ENCODE measurements at regions not wholly inside any gene's neighbourhood (a gene's known extent, or its start where the extent isn't known, plus 50 kb on each side); places are given as distances from the start of the nearest gene placed in this dataset.

- no peaks in the 10 kb centered on the region for H3K36me3 Mint-ChIP-seq (ENCODE audit: insufficient read depth)
- H3K27ac Mint-ChIP-seq = no peak overlapping the region
- no peaks in the 10 kb centered on the region for H3K4me1 Mint-ChIP-seq (ENCODE audit: low read depth)
- peaks cover 7% of the 10 kb centered on the region for H3K27me3 Mint-ChIP-seq
- no peak for DNase-seq (ENCODE audit: low spot score, unreplicated experiment)
- H3K9me3 Mint-ChIP-seq (ENCODE audit: low read depth) = no peaks in the 10 kb centered on the region
- H3K4me3 Mint-ChIP-seq (ENCODE audit: low read depth) = no peak overlapping the region
- TF ChIP-seq, protein P1, sequence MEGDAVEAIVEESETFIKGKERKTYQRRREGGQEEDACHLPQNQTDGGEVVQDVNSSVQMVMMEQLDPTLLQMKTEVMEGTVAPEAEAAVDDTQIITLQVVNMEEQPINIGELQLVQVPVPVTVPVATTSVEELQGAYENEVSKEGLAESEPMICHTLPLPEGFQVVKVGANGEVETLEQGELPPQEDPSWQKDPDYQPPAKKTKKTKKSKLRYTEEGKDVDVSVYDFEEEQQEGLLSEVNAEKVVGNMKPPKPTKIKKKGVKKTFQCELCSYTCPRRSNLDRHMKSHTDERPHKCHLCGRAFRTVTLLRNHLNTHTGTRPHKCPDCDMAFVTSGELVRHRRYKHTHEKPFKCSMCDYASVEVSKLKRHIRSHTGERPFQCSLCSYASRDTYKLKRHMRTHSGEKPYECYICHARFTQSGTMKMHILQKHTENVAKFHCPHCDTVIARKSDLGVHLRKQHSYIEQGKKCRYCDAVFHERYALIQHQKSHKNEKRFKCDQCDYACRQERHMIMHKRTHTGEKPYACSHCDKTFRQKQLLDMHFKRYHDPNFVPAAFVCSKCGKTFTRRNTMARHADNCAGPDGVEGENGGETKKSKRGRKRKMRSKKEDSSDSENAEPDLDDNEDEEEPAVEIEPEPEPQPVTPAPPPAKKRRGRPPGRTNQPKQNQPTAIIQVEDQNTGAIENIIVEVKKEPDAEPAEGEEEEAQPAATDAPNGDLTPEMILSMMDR (IDR thresholded peaks at IDR 0.05; ENCODE audit: unreplicated experiment) = no peak
Observed at GRCh38 chr18:7329016-7329415, 98.1 kb downstream of the LRRC30 start.

DNA sequence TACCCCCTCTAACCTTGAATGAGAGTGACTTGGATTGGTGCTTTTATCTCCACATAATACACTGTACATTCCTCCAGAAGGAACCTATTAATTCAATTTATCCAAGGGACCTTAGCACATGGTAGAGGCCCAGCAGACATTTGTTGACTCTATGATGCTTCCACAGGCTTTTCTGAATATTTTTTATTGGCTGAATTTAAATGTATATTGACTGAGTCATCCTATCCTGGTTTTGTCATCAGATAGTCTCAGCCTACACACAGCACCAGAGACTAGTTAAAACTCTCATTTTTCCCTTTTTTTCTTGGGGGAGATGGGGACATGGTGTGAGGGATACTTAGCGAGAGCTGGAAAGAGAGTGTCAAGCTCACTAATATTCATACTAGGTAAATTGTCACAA, 101.6 kb downstream of the LRRC30 start:
- TF ChIP-seq, protein P1 (IDR thresholded peaks at IDR 0.05; ENCODE audit: unreplicated experiment) = no peak

GRCh38 chr18:7333025-7333562, 102.2 kb downstream of the LRRC30 start:
- Mint-ChIP-seq H3K9me3 (ENCODE audit: low read depth) (no peaks in the 10 kb centered on the region), H3K36me3 (ENCODE audit: insufficient read depth) (no peaks in the 10 kb centered on the region), H3K4me3 (ENCODE audit: low read depth) (no peak overlapping the region)

More for the DNA sequence above, 101.6 kb downstream of the LRRC30 start:
- peaks cover 7% of the 10 kb centered on the region for H3K27me3 Mint-ChIP-seq
- H3K36me3 Mint-ChIP-seq (ENCODE audit: insufficient read depth) = no peaks in the 10 kb centered on the region
- H3K4me1 Mint-ChIP-seq (ENCODE audit: low read depth) = peaks cover 3% of the 10 kb centered on the region
- H3K27ac Mint-ChIP-seq = no peak overlapping the region
- no peak overlapping the region for H3K4me3 Mint-ChIP-seq (ENCODE audit: low read depth)
- no peak for DNase-seq (ENCODE audit: low spot score, unreplicated experiment)
- no peaks in the 10 kb centered on the region for H3K9me3 Mint-ChIP-seq (ENCODE audit: low read depth)

DNA sequence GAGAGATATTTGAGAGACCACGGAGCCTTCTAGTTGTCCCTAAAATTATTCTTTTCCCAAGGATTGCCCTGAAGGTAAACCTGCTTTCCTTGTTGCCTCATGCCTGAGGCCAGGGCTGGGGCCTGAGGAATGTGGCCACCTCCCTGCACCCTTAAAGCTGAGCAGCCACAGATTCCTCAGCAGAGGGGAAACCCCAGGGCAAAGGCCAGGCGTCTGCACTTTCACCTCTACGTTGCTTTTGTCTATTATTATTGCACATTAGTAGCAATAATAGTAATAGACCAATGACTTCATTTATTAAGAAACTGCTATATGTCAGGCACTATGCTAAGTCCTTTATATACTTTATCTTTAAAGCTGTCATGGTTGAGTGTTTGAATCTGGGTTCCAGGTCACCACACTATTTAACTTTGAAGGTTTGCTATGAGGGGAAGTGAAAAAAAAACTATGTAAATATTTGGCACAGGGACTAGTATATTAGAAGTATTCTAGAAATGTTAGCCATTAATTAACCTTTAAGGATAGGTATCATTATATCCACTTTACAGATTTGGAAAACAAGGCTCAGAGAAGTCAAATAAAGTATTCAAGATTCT, 104.2 kb downstream of the LRRC30 start:
- Mint-ChIP-seq H3K4me1 (ENCODE audit: low read depth) (peaks cover 3% of the 10 kb centered on the region), H3K27me3 (peaks cover 3% of the 10 kb centered on the region), H3K4me3 (ENCODE audit: low read depth) (no peak overlapping the region), H3K36me3 (ENCODE audit: insufficient read depth) (no peaks in the 10 kb centered on the region), H3K27ac (no peak overlapping the region), H3K9me3 (ENCODE audit: low read depth) (no peaks in the 10 kb centered on the region)
- no peak for DNase-seq (ENCODE audit: low spot score, unreplicated experiment)
- TF ChIP-seq, protein P1 (IDR thresholded peaks at IDR 0.05; ENCODE audit: unreplicated experiment) = no peak

More at GRCh38 chr18:7333025-7333562, 102.2 kb downstream of the LRRC30 start:
- Mint-ChIP-seq H3K27me3 (peaks cover 3% of the 10 kb centered on the region), H3K27ac (no peak overlapping the region), H3K4me1 (ENCODE audit: low read depth) (peaks cover 3% of the 10 kb centered on the region)
- DNase-seq (ENCODE audit: low spot score, unreplicated experiment) = no peak
- TF ChIP-seq, protein P1 (IDR thresholded peaks at IDR 0.05; ENCODE audit: unreplicated experiment) = no peak

GRCh38 chr18:7336623-7337022, 105.7 kb downstream of the LRRC30 start:
- Mint-ChIP-seq H3K4me3 (ENCODE audit: low read depth) (no peak overlapping the region), H3K9me3 (ENCODE audit: low read depth) (no peaks in the 10 kb centered on the region), H3K36me3 (ENCODE audit: insufficient read depth) (no peaks in the 10 kb centered on the region), H3K27me3 (no peaks in the 10 kb centered on the region), H3K27ac (no peak overlapping the region), H3K4me1 (ENCODE audit: low read depth) (peaks cover 3% of the 10 kb centered on the region)
- DNase-seq (ENCODE audit: low spot score, unreplicated experiment) = no peak
- TF ChIP-seq, protein P1 (IDR thresholded peaks at IDR 0.05; ENCODE audit: unreplicated experiment) = no peak

Data from progenitor cell of endocrine pancreas (in vitro differentiated cells).